Renal pelvis (tissue), 1 donor: ENCODE measurements at regions not wholly inside any gene's neighbourhood (a gene's known extent, or its start where the extent isn't known, plus 50 kb on each side); places are given as distances from the start of the nearest gene placed in this dataset.
"Not testable (repeated sequence)": the region's sequence is repeated elsewhere in the genome, so short reads cannot be mapped to it uniquely, and the experiment has no call there.

ENCODE experiments used
- DNase-seq: peaks from one replicate; pipeline ENCODE4 v3.0.0-alpha.2; 2013

- peak; percentile 10 for DNase-seq
These were observed 327.6 kb upstream of the HTR1E start for GRCh38 chr6:86609549-86610388.

DNA sequence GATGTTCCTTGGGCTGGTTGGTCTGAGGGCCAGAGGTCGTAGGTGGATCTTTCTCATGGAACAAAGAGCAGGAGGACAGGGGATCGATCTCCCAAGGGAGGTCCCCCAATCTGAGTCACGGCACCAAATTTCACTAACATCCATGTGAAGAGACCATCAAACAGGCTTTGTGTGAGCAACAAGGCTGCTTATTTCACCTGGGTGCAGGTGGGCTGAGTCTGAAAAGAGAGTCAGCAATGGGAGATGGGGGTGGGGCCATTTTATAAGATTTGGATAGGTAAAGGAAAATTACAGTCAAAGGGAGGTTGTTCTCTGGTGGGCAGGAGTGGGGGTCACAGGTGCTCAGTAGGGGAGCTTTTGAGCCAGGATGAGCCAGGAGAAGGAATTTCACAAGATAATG, 334.0 kb upstream of the HTR1E start:
- DNase-seq, result not testable (repeated sequence)

DNA sequence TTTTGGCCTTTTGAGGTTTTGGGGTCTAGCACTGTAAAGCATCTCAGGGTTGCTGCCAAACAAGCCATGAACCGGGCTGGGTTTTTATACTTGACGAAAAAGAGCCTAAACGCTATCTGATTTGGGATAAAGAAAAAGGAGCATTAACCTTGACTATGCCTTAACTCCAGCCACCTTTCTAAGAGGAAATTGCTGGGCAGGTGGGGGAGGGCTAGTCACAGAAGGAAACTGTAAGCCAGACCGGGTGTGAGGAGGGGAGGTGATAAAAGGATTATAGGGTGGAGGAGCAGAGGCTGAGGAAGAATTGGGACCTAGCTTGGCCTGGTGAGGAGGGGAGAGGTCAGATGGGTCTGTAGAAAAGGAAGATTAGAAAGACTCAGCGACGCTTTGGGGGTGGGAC, 335.2 kb upstream of the HTR1E start:
- DNase-seq, result not testable (repeated sequence)

- not testable (repeated sequence) for DNase-seq
These were observed 338.4 kb upstream of the HTR1E start for GRCh38 chr6:86598969-86599368.

DNA sequence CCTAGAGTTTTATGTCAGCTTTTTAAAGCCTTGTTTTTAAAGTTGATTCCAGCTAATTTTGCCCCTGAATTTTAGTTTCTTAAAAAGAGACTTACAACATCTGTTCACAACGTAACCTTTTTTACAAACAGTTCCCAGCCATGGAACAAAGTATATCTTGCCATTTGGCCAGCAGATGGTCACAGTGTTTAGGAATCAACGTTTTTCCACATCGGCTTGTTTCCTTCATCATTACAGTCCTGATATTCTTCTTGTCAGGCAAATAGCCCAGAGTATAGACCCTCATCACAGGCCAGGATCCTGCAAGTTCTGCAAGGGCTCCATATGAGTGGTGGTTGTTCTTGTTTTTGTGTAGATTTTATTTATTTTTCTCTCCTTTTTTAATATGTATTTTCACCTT, 341.7 kb upstream of the HTR1E start:
- no peak for DNase-seq

DNA sequence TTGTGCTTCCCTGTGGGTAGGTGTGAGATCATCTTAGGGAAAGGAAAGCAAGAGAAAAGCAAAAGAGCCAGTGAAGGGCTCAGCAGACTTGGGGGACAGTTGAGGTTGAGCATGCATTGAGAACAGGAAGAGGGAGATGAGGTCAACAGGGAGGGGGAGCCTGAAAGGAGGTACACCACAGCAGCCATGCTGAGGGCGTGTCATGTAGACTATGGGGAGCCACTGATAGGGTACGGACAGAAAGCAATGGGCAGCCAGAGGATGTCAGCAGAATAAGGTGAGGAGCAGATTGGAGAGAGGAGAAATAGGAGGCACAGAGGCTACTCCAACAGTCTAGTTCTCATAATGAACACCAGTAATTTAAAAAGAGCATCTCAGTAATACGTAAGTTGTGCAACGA, 351.1 kb upstream of the HTR1E start:
- no peak for DNase-seq

DNA sequence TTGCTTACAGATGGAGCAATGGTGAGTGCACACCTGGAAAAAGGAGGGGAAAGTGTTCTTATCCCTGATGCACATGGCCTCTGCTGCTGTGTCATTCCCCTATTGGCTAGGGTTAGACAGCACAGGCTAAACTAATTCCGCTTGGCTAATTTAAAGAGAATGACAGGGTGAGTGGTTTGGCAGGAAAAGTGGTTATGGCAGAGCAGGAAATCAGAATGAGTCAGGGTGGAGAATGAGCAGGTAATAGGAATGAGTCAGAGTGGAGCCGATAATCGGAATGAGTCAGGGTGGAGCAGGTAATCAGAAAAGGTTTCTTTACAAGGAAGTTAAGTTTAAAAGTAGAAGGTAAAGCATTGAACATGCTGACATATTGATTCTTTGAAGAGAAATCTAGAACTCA, 355.5 kb upstream of the HTR1E start:
- DNase-seq, result no peak

- DNase-seq, result no peak
These were observed 374.1 kb upstream of the HTR1E start for GRCh38 chr6:86563197-86563596.

GRCh38 chr6:86558318-86558717, 379.0 kb upstream of the HTR1E start:
- no peak for DNase-seq

DNA sequence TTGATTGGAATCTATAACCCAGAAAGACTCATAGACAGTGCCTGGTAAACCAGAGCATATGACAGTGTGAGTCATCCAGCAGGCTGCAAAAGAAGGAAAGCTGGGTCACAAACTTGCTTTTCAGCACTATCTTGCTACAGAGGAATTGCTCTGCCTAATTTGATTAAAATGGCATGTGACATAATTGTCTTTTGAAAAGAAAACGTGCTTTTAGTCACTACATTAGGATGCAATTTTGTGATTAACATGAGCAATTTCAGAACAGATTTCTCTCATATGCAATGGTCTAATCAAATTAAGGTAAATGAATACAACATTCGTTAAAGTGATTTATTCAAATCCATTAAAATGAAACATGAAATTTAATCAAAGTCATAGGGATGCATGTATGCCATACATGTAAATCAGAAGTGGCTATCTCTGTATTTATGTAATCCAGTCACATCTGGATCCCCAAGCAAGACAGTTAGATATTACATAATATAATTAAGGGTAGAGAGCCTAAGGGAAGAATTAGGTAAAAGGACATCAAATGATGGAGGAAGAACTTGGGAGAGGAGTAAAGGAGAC, 400.0 kb upstream of the HTR1E start:
- DNase-seq, result no peak

- no peak for DNase-seq
These were observed 401.2 kb upstream of the HTR1E start for GRCh38 chr6:86536121-86536520.

DNA sequence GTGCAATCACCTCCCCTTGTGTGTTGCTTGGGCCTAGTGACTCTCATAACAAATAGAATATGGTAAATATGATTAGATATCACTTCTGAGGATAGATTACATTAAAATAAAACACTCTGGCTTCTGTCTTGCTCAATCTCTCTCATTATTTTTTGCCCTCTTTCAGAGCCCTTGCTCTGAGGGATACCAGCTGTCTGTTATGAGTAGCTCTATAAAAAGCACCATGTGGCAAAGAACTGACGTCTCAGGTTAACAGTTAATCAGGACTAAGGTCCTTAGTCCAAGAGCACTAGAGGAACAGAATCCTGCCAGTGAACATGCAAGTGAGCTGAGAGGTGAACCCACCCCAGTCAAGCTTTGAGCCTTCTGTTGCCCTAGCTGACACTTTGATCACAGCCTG, 402.2 kb upstream of the HTR1E start:
- no peak for DNase-seq

GRCh38 chr6:86529635-86530034, 407.7 kb upstream of the HTR1E start:
- no peak for DNase-seq

- no peak for DNase-seq
These were observed 411.1 kb upstream of the HTR1E start for GRCh38 chr6:86526238-86526637.

DNA sequence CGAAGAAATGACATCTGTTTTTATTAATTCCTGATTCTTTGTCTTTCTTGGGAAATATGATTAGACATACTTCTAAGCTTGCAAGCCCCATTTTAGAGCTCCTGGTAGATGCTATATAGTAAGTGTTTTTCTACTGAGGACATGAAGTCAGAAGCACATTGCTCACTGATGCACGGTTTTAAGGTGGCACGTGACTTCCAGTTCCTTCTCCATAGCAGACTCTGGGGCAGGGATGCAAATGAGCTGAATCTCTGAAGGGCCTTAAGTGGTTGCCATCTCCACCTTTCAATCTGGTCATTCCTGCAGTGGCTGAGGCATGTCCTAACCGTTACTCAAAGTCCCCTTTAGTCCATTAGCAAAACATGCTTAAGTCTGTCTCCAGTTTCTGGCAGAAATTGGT, 421.2 kb upstream of the HTR1E start:
- no peak for DNase-seq

- no peak for DNase-seq
These were observed 425.4 kb upstream of the HTR1E start for GRCh38 chr6:86511962-86512361.

DNA sequence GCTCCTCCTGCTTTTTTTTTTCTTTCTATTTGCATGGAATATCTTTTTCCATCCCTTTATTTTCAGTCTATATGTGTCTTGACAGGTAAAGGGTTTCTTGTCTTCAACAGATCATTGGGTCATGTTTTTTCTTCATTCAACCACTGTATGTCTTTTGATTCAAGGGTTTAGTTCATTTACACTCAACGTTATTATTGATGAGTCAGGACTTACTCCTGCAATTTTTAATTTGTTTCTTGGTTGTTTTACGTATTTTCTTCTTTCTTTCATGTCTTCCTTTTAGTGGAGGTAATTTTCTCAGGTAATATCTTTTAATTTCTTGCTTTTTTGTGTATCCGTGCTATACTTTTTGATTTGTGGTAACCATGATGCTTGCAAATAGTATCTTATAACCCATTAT, 429.1 kb upstream of the HTR1E start:
- no peak for DNase-seq

- DNase-seq, result no peak
These were observed 434.8 kb upstream of the HTR1E start for GRCh38 chr6:86502497-86502896.

- DNase-seq, result no peak
These were observed 437.3 kb upstream of the HTR1E start for GRCh38 chr6:86500035-86500434.

- DNase-seq, result not testable (repeated sequence)
These were observed 448.3 kb upstream of the HTR1E start for GRCh38 chr6:86489042-86489441.

DNA sequence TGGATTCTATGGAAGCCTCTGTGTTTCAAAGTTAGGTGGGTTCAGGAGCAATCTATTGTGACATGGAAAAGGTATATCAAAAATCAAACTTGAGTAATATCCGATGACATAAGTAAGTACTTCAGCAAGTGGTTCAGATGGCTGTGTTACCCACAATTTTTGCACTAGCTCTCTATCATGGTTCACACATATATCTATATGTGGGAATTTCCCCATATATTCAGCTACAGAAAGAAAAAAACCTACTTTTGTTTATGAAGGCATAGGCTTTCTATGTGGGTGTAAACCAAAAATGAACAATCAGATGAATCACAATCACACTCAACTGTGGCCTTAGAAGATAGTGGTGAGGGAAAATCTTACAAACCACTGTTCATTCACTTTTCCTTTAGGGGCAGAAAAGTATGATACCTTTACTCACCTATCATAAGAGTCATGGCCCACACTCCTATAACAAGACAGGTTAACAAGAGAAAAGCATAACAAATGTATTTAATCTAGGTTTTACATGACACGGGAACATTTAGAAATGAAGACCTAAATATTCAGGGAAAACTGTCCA, 449.6 kb upstream of the HTR1E start:
- DNase-seq, result no peak

DNA sequence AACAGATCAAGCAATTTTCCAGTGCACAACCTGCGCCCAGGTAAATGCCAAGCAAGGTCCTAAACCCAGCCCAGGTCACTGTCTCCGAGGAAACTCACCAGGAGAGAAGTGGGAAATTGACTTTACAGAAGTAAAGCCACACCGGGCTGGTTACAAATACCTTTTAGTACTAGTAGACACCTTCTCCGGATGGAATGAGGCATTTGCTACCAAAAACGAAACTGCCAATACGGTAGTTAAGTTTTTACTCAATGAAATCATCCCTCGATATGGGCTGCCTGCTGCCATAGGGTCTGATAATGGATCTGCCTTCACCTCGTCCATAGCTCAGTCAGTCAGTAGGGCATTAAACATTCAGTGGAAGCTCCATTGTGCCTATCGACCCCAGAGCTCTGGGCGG, 459.0 kb upstream of the HTR1E start:
- DNase-seq, result not testable (repeated sequence)

DNA sequence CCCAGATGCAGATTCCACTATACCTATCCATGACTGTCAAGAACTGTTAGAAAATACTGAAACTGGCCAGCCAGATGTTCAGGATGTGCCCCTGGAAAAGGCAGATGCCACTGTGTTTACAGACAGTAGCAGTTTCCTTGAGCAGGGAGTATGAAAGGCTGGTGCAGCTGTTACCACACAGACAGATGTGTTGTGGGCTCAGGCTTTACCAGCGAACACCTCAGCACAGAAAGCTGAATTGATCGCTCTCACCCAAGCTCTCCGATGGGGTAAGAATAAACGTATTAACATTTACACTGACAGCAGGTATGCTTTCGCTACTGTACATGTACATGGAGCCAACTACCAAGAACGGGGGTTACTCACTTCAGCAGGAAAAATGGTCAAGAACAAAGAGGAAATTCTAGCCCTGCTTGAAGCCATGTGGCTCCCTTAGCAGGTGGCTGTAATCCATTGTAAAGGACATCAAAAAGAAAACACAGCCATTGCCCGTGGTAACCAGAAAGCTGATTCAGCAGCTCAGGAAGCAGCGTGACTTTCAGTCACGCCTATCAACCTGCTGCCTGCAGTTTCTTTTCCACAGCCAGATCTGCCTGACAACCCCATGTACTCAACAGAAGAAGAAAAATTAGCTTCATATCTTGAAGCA, 459.7 kb upstream of the HTR1E start:
- peak; percentile 57 for DNase-seq
